HG03342 (cell line): ENCODE measurements at regions not wholly inside any gene's neighbourhood (a gene's known extent, or its start where the extent isn't known, plus 50 kb on each side); places are given as distances from the start of the nearest gene placed in this dataset.
"Not testable (repeated sequence)": the region's sequence is repeated elsewhere in the genome, so short reads cannot be mapped to it uniquely, and the experiment has no call there.

ENCODE experiments used
- ATAC-seq: cut with Tn5 transposase; IDR thresholded peaks from one replicate; pipeline ENCODE4 v1.9.1; 2021; ENCODE audit warnings: mild to moderate bottlenecking, moderate library complexity; ENCODE audit not compliant: unreplicated experiment

DNA sequence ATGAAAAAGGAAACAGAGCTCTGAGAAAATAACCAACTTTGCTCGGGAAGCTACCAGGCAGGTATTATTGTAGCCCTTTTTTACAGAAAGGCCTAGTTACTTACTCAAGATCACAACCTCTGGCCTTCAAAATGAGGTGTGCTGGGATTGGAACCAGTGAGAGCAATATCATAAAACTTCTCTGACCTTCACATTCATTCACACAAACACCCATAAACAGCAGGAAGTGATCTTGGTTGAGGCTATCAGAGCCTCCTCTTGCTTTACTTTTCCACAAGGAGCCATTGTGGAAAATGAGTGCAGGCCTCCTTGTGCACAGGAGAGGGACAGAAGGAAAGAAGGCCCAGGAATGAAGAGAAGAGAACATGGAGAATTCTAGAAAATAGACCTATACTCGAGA is 204.5 kb upstream of the NPVF start:
- ATAC-seq: no peak

DNA sequence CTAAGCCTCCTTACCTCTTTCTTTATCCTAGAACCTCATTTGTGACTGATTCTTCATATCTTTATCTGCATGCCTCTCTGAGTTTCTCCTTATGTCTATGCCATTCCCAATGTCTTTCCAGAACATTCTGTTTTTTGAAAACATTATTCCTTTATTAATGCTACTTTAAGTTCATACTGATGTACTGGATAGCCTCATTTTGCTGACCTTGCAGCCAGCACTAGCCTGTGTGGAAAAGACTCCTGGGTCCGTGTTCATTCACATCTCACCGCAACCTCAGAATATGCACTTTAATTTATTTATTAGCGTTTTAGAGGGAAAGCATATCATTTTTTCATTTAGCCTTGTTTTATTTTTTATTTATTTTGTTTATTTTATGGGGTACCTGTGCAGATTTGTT is 208.1 kb upstream of the NPVF start:
- ATAC-seq: no peak

DNA sequence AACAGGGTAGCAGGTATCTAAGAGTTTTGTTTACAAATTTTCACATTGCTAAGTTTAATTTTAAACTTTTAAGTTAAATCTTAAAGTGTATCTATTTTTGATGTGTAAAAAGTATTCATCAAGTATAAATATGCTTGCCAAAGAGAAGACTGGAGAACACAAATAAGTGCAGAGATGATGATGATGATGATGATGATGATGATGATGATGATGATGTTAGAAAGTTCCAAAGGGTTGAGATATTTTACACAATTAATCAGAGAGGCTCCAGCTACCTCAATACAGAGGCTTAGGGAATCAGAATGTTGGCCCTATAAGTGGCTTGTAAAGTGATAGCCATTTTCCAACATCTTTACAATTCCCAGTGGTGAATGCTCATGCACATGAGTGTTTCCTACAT is 209.0 kb upstream of the NPVF start:
- ATAC-seq: no peak

DNA sequence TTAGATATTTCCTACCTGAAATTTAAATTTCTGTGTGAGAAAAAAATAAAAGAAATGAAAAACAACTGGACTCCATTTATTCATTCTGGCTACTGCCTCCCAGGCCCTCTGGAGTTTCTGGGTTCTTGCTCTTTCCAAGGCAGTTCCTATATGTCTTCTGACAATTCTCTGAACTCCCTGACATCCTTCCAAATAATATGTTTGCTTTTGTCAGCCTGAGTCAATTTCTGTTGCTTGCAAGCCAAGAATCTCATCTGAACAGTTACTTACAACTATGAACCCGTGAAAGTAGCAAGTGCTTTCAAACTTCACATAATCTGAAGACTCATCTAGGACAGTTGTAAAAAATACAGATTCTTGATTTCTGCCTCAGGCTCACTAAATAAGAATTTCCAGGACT is 216.7 kb upstream of the NPVF start:
- ATAC-seq: no peak

DNA sequence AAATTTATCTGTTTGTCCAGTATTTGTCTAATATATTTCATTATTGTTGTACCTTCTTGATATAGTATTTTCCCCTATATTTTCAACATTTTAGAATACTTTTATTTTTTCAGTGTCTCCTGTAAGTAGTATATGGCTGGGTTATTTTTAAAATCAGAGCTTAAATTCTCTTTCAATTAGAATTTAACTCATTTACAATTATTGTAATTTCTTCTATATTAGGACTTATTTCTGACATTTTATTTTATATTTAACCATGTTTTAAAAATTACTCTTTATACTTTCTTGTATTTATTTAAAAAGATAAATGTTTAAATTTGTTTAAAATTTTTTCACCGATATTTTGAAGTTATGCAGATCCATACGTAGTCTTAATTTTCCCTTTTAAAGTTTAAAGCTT is 220.0 kb upstream of the NPVF start:
- no peak for ATAC-seq

DNA sequence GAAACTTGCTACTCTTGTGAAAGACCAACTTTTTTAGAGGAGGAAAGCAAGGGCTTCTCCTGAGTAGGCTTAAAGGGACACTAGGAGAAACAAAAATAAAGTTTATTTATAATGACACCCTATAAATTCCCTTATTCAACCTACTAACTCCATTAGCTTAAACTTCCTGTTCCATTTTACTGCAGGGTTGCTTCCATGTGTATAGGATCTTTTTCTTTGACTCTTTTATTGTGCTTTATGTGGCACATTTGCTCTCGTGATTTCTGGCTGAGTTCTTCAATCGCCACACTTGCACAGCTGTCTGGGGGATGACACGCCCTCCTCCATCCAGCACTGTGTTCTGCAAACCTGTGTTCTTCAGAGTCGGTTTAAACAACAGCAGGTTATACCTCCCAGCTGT is 225.7 kb upstream of the NPVF start:
- no peak for ATAC-seq

DNA sequence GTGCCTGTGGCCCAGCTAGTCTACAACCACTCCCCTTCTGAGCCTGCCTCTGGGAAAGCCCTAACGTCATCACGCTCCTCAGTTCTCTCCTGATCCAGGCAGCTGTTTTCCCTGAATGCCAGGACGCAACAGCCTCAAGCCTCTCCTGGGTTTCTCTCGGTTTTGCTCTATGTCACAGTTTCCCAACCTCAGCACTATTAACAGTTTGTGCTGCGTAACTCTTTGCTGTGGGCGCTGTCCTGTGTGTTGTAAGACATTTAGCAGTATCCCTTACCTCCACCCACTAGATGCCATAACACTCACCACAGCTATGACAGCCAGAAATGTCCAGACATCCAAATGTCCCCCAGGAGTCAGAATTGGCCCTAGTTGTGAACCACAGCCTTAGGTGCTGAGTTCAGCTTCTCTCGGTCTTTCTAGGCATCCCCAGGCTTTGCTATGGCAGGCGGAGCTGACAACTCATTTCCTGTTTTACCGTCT is 226.3 kb upstream of the NPVF start:
- ATAC-seq: no peak

DNA sequence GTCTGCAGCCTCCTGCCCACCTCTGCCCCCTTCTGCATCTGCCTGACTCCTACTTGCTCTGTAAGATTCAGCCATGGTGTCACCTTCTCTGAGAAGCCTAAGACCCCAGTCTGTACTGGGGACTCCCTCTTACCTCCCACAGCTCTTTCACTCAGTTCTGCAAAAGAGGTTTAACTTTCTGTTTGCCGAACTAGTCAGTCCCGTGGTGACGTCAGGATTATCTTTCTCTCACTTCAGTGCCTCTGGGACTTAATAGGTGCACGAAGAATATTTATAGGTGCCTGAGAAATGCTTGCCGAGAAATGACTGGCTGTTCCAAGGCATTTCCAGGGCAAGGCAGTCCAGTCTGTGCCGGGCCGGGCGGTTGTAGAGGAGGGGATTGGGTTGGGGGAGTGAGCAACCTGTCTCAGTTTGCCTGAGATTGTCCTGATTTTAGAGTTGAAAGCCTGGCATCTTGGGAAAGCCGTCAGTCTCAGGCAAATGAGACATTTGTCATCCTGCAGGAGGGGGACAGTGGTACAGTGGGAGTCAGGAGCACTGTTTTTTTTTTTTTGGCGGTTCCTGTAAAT is 227.5 kb upstream of the NPVF start:
- no peak for ATAC-seq

DNA sequence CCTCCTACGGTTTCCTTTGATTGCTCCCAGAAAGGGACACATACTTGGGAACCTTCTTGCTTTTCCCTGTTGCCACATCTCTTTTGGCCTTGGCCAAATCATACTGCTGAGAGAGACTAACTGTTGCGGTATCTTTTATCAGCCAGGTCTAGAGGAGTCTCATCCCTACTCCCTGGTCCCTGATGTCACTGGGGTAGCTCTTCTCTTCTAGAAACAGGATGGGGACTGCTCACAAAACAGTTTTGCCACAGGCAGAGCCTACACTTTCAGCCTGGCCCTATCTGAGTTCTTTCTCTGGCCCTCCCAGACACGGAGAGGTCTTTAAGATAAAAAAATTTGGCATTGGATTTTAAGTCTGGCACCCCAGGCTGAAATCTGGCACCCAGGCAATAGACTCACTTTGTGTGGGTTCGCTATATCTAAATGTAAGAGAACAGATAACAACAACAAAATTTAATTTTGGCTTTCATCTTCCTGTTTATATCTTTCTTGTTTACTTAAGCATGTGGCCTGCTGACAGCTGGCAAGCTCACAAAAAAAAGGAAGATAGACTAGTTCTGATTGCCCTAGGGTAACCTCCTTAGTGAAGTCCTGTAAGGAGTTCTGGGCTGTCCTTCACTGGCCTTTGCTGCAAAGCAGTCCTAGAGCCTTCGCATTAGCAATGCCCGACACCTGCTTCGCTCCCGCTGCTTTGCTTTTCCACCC is 228.3 kb upstream of the NPVF start:
- no peak for ATAC-seq

DNA sequence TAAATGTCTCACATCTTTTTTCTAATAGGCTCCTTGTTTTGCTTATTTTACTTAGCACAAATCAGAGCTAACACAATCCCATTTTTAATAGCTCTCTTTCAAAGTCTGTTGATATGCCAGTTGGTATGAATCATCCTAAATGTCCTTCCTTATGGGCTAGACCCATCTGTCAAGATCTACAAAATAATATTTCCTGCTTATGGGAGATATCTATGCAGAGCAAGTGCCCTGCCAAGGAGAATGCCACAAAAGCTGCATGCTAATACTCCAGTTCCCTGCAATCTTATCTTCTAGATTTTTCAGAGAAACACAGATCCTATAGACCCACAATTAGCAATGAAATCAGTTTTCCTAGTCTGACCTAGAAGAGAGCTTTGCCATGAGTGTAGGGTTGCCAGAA is 230.8 kb upstream of the NPVF start:
- ATAC-seq: no peak

GRCh38 chr7:25460433-25460832 is 232.1 kb upstream of the NPVF start:
- ATAC-seq: no peak

- no peak for ATAC-seq
Observed at GRCh38 chr7:25469669-25470068, 241.4 kb upstream of the NPVF start.

GRCh38 chr7:25476863-25477499 is 248.7 kb upstream of the NPVF start:
- ATAC-seq: no peak

DNA sequence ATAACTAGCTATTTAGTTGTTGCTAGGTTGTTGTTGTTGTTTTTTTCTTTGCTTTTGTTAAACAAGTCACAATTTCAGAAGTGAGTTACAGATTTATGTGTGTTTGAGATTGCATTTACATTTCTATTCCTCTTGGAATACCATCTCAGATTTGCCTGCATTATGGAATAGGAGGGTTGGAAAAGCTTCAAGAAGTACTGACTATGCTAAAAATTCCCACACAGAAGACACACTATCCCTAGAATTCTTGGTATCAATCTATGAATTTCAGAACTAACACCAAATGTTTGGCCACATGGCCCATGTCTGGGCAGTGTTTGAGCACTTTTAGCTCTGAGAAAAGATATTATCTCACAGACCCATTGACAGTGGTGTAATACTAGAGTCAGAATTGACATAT is 249.9 kb upstream of the NPVF start:
- not testable (repeated sequence) for ATAC-seq

DNA sequence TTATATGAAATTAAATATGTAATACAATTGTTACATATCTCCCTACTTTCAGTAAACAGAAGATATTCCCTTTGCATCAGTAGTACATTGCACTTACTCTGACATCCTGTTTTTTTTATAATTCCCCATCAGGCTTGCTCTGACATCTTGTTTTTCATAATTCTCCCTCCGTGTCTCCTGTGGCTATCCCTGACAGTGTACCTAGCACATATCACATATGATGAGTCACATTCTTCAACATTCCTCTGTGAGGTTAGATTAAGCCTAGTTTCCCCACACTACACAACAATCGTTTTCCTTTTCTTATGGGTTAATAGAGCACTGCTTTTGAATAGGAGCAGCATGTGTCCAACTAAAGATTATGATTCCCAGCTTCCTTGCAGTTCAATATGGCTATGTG is 250.6 kb upstream of the NPVF start:
- ATAC-seq: no peak

DNA sequence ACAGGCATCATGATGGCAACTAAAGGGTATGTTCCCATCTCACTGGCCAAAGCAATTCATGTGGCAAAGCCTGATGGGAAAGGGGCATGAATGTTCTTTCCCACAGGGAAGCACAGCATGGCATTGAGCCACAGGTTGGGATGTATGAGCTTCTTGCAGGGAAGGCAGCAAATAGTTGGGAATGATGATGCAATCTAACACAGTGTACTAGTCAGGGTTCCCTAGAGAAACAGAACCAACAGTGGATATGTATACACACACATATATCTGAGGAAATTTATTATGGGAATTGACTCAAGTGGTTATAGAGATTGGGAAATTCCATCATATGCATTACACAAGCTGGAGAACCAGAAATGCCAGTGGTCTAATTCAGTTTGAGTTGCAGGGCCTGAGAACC is 253.6 kb upstream of the NPVF start:
- no peak for ATAC-seq

DNA sequence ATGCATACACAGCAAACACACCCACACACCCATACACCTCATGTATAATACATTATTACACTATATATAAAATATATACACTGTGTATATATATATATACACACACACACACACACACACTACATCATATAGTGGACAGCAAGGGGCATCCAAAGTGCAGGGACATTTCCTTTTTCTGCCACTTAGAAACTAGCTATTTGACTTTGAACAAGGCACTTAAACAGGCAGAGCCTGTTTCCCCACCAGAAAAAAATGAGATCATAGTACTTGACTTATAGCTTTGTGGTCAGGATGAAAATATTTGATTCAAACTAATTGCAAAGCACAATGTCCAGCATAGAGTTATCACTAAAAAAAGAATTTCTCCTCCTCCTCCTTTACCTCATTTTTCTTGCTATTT is 254.3 kb upstream of the NPVF start:
- ATAC-seq: no peak

DNA sequence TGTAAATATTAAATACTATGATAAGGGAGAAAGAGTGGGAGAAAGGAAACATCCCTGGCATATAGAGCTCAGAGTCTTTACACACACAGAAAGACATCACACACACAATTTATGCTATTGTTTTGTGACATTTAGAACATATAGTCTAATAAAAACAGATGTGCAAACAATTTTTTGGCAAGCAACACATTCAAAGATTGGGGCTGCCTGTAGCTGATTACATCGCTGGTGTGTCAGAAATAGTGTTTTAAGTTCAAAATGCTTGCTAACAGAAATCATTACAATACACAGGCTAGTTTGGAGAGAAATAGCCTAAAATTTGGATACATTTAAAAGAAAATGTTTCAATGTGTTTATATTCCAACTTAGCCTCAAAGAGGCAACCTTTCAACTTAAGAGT is 256.7 kb upstream of the NPVF start:
- no peak for ATAC-seq

DNA sequence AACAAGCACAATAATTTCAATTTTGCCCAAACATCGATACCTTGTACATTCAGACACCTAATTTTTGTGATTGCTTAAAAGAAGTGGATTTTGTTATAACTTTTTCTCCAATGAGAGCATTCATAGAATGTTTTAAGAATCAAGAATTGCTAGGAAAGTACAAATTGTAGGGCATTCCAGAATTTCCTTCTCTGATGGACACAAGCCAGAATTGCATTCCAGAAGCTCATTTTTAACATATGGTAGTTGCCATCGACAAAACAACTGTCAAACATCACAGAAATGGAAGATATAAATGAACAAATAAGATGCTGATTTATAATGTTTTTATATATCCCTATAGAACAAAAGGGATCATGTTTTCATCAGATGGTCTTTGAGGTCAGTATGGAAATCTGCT is 258.4 kb upstream of the NPVF start:
- ATAC-seq: no peak

- ATAC-seq: no peak
Observed at GRCh38 chr7:25493805-25494366, 265.6 kb upstream of the NPVF start.

- no peak for ATAC-seq
Observed at GRCh38 chr7:25494896-25495295, 266.6 kb upstream of the NPVF start.
